IMR-90 (cell line): ENCODE measurements at regions not wholly inside any gene's neighbourhood (a gene's known extent, or its start where the extent isn't known, plus 50 kb on each side); places are given as distances from the start of the nearest gene placed in this dataset.

Experiments
- ATAC-seq: fragments of 200-7000 bp; cut with Tn5 transposase; 2 replicates; pipeline ENCODE4 v1.9.1; 2020; ENCODE audit warnings: low read depth, mild to moderate bottlenecking, moderate library complexity
- BruUV-seq: library from RNA; stranded (reverse); fragments of 400-500 nt; replicated peaks from 2 replicates; lab custom pipeline; 2021; lab: Mats Ljungman, UMichigan
- CTCF ChIA-PET: fragments of 300-600 bp; formaldehyde crosslinking; extraction: SDS; loops from one replicate; lab custom pipeline; 2021; ENCODE audit warnings: antibody characterized with exemption; lab: Yijun Ruan, JAX
- POLR2A ChIA-PET: fragments of 300-600 bp; sonication (Branson Sonifier 250); formaldehyde crosslinking; loops from one replicate; lab custom pipeline; 2022; ENCODE audit warnings: antibody characterized with exemption; ENCODE audit not compliant: unreplicated experiment; lab: Charles Lee
- DNase-seq: peaks from one replicate; pipeline ENCODE4 v3.0.0; 2013
- H2AFZ ChIP-seq: replicated peaks from 2 replicates; pipeline ENCODE3; 2013; ENCODE audit warnings: low read length, mild to moderate bottlenecking; ENCODE audit not compliant: poor library complexity
- H2AK5ac ChIP-seq: 2 replicates; pipeline ENCODE4 v1.6.1; 2013; ENCODE audit warnings: low read depth, low read length, inconsistent platforms
- H2AK9ac ChIP-seq: replicated peaks from 2 replicates; pipeline ENCODE3; 2013; ENCODE audit warnings: mild to moderate bottlenecking, low read depth, low read length, moderate library complexity; ENCODE audit not compliant: poor library complexity
- H2BK120ac ChIP-seq: 2 replicates; pipeline ENCODE4 v1.6.1; 2013; ENCODE audit warnings: low read depth, low read length, inconsistent platforms
- H2BK15ac ChIP-seq: 3 replicates; pipeline ENCODE4 v1.6.1; 2013; ENCODE audit warnings: low read depth, low read length, inconsistent platforms
- H2BK20ac ChIP-seq: 2 replicates; pipeline ENCODE4 v1.6.1; 2013; ENCODE audit warnings: low read depth, mild to moderate bottlenecking, inconsistent platforms, low read length, moderate library complexity
- H2BK5ac ChIP-seq: 2 replicates; pipeline ENCODE4 v1.6.1; 2013; ENCODE audit warnings: mild to moderate bottlenecking, low read depth, low read length, inconsistent platforms; ENCODE audit not compliant: poor library complexity, severe bottlenecking
- H3K14ac ChIP-seq: replicated peaks from 2 replicates; pipeline ENCODE4 v1.6.1; 2013; ENCODE audit warnings: low read depth, low read length, inconsistent platforms
- H3K18ac ChIP-seq: 2 replicates; pipeline ENCODE4 v1.6.1; 2013; ENCODE audit warnings: low read depth, low read length, control low read depth
- H3K23ac ChIP-seq: 2 replicates; pipeline ENCODE4 v1.6.1; 2013; ENCODE audit warnings: low read depth, low read length, inconsistent platforms
- H3K27ac ChIP-seq: 2 replicates; pipeline ENCODE4 v1.5.1; 2013; ENCODE audit warnings: mild to moderate bottlenecking, control low read depth, low read length; ENCODE audit not compliant: insufficient read depth
- H3K27me3 ChIP-seq: 2 replicates; pipeline ENCODE4 v1.6.1; 2013; ENCODE audit warnings: low read length; ENCODE audit not compliant: control insufficient read depth, insufficient read depth
- H3K36me3 ChIP-seq: 2 replicates; pipeline ENCODE4 v1.6.1; 2013; ENCODE audit warnings: low read length, mixed read lengths; ENCODE audit not compliant: control insufficient read depth, insufficient read depth
- H3K4ac ChIP-seq: 2 replicates; pipeline ENCODE4 v1.6.1; 2013; ENCODE audit warnings: low read depth, low read length, inconsistent platforms
- H3K4me1 ChIP-seq: 2 replicates; pipeline ENCODE4 v1.6.1; 2013; ENCODE audit warnings: low read length, mixed read lengths; ENCODE audit not compliant: control insufficient read depth, insufficient read depth
- H3K4me2 ChIP-seq: 2 replicates; pipeline ENCODE4 v1.6.1; 2013; ENCODE audit warnings: low read depth, mild to moderate bottlenecking, control low read depth, low read length, moderate library complexity
- H3K4me3 ChIP-seq: 2 replicates; pipeline ENCODE4 v1.5.1; 2013; ENCODE audit warnings: low read depth, mild to moderate bottlenecking, control low read depth, low read length, moderate library complexity; ENCODE audit not compliant: insufficient read depth
- H3K56ac ChIP-seq: 2 replicates; pipeline ENCODE4 v1.6.1; 2013; ENCODE audit warnings: low read length, inconsistent platforms; ENCODE audit not compliant: insufficient read depth; ENCODE audit errors: extremely low read depth
- H3K79me1 ChIP-seq, 2 experiments: 2 replicates each; pipeline ENCODE4 v1.6.1; 2013; ENCODE audit warnings: low read length in 2 of 2, inconsistent platforms in 1 of 2, low read depth in 1 of 2
- H3K9ac ChIP-seq: 2 replicates; pipeline ENCODE4 v1.6.1; 2013; ENCODE audit warnings: low read depth, low read length, control low read depth
- H3K9me1 ChIP-seq: 2 replicates; pipeline ENCODE4 v1.6.1; 2013; ENCODE audit warnings: low read length, inconsistent platforms; ENCODE audit not compliant: insufficient read depth
- H3K9me3 ChIP-seq: 2 replicates; pipeline ENCODE4 v1.6.1; 2013; ENCODE audit warnings: low read length; ENCODE audit not compliant: control insufficient read depth, insufficient read depth
- H4K20me1 ChIP-seq: 2 replicates; pipeline ENCODE4 v1.6.1; 2013; ENCODE audit warnings: low read length, inconsistent platforms; ENCODE audit not compliant: insufficient read depth
- H4K5ac ChIP-seq: 2 replicates; pipeline ENCODE4 v1.6.1; 2013; ENCODE audit warnings: mild to moderate bottlenecking, low read depth, low read length, control low read depth
- H4K8ac ChIP-seq, 2 experiments: 2 replicates each; pipeline ENCODE4 v1.6.1; 2013; ENCODE audit warnings: low read depth in 2 of 2, low read length in 2 of 2, control low read depth in 1 of 2, inconsistent platforms in 1 of 2
- H4K91ac ChIP-seq: 2 replicates; pipeline ENCODE4 v1.6.1; 2013; ENCODE audit warnings: low read depth, low read length, inconsistent platforms; ENCODE audit not compliant: insufficient read depth
- BHLHE40 ChIP-seq: fragments of 150-350 bp; IDR thresholded peaks from 2 replicates; pipeline ENCODE4 v1.6.1; 2016; ENCODE audit warnings: mild to moderate bottlenecking, low read depth, low read length
- CEBPB ChIP-seq: IDR thresholded peaks from 2 replicates; pipeline ENCODE4 v1.6.1; 2012; ENCODE audit warnings: low read depth, low read length, improper control_type of control experiment
- CHD1 ChIP-seq: IDR thresholded peaks from 2 replicates; pipeline ENCODE4 v1.6.1; 2012; ENCODE audit warnings: low read depth, low read length, improper control_type of control experiment
- FOS ChIP-seq: fragments of 150-350 bp; IDR thresholded peaks from 2 replicates; pipeline ENCODE4 v1.6.1; 2016; ENCODE audit warnings: low read depth, low read length
- MAFK ChIP-seq: IDR thresholded peaks from 2 replicates; pipeline ENCODE4 v1.6.1; 2012; ENCODE audit warnings: low read depth, low read length, improper control_type of control experiment
- MAZ ChIP-seq: IDR thresholded peaks from 2 replicates; pipeline ENCODE4 v1.6.1; 2012; ENCODE audit warnings: low read depth, mild to moderate bottlenecking, low read length, improper control_type of control experiment, moderate library complexity, borderline replicate concordance
- MXI1 ChIP-seq: IDR thresholded peaks from 2 replicates; pipeline ENCODE4 v1.6.1; 2012; ENCODE audit warnings: low read depth, mild to moderate bottlenecking, low read length, moderate library complexity, borderline replicate concordance
- NFE2L2 ChIP-seq: fragments of 150-350 bp; IDR thresholded peaks from 2 replicates; pipeline ENCODE4 v1.6.1; 2016; ENCODE audit warnings: low read depth, mild to moderate bottlenecking, low read length
- POLR2A ChIP-seq: IDR thresholded peaks from 2 replicates; pipeline ENCODE4 v1.6.1; 2012; ENCODE audit warnings: mild to moderate bottlenecking, low read depth, low read length
- RAD21 ChIP-seq: IDR thresholded peaks from 2 replicates; pipeline ENCODE4 v1.6.1; 2012; ENCODE audit warnings: low read length, improper control_type of control experiment
- RCOR1 ChIP-seq: IDR thresholded peaks from 2 replicates; pipeline ENCODE4 v1.6.1; 2012; ENCODE audit warnings: mild to moderate bottlenecking, low read length, improper control_type of control experiment; ENCODE audit not compliant: insufficient replicate concordance
- RFX5 ChIP-seq: IDR thresholded peaks from 2 replicates; pipeline ENCODE4 v1.8.0; 2012; ENCODE audit warnings: low read depth, mild to moderate bottlenecking, low read length, moderate library complexity
- SMC3 ChIP-seq: fragments of 150-350 bp; IDR thresholded peaks from 2 replicates; pipeline ENCODE4 v1.6.1; 2016; ENCODE audit warnings: low read depth, mild to moderate bottlenecking, antibody characterized with exemption, low read length, moderate library complexity
- dilution Hi-C: fragments of 300-500 bp; cut with HindIII; formaldehyde crosslinking; loops from one replicate; pipeline ENCODE4 v1.14.3; 2018; ENCODE audit warnings: low sequenced_read_pairs; ENCODE audit not compliant: unreplicated experiment
- in situ Hi-C: fragments of 300-500 bp; cut with MboI; formaldehyde crosslinking; loops from 3 replicates; pipeline ENCODE4 v1.14.3; 2019; ENCODE audit warnings: low sequenced_read_pairs, inconsistent platforms, mixed read lengths
- intact Hi-C: fragments of 100-400 bp; cut with micrococcal nuclease; formaldehyde crosslinking; loops from 2 replicates; pipeline ENCODE4 v1.10.0; 2022
- TF ChIP-seq, protein P1 (sequence below): fragments of 150-350 bp; IDR thresholded peaks from 2 replicates; pipeline ENCODE4 v1.6.1; 2016; ENCODE audit warnings: low read depth, mild to moderate bottlenecking, low read length, moderate library complexity, borderline replicate concordance
- TF ChIP-seq, protein P2 (sequence below): conservative IDR thresholded peaks from 2 replicates; pipeline ENCODE4 v1.5.1; 2012; ENCODE audit warnings: mild to moderate bottlenecking, low read depth, low read length, improper control_type of control experiment
- TF ChIP-seq, protein P3 (sequence below): fragments of 150-350 bp; IDR thresholded peaks from 2 replicates; pipeline ENCODE4 v1.6.1; 2017; ENCODE audit warnings: mild to moderate bottlenecking, antibody characterized with exemption, low read length, low read depth

DNA sequence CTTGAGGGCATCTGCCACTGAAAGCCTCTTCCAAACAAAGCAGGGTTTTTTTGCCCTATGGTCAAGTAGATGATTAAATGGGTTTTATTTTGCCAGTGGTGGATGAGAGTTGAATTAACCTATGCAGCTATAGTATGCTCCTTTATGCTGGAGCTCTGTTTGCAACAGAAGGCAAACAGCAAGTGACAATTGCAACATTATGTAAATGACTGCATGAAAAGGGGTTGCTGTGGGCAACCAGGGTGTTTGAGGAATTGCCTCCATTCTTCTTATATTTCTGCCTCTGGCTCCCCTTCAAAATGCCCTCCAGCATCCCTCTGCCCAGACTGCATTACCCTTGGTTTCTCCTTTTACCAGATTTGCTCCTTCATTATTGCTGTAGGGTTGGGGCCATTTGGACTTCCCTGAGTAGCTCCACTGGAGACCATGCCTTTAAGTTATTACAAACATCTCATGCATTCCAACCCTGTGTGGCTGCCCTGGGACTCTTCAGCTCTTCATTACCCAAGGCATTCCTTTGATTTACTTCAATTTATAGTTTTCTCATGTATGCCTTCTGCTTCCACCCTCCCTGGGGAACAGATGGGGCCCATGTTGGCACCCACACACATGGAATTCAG is 398.4 kb downstream of the PRDM2 start:
- Histone ChIP-seq H3K23ac (no peak overlapping the region), H3K14ac (no peak overlapping the region), H3K18ac (no peak overlapping the region), H4K20me1 (no peaks in the 10 kb centered on the region), H3K27ac (no peak overlapping the region), H3K4me1 (no peaks in the 10 kb centered on the region), H3K4me2 (no peak overlapping the region), H2AK9ac (no peak overlapping the region), H4K5ac (no peak overlapping the region), H3K79me1 (no peaks in the 10 kb centered on the region), H2BK5ac (no peak overlapping the region), H2AK5ac (no peak overlapping the region), H3K27me3 (no peaks in the 10 kb centered on the region), H3K56ac (no peak overlapping the region), H3K36me3 (no peaks in the 10 kb centered on the region), H2BK120ac (no peak overlapping the region), H3K4me3 (no peak overlapping the region), H2BK15ac (no peak overlapping the region), H4K8ac (no peak overlapping the region), H3K9ac (no peak overlapping the region), H3K9me1 (no peaks in the 10 kb centered on the region), H2BK20ac (no peak overlapping the region), H3K4ac (no peak overlapping the region), H3K9me3 (peaks cover 7% of the 10 kb centered on the region; the same call in 1 of the 2 replicates), H2AFZ (no peak overlapping the region), H4K91ac (no peak overlapping the region)
- dilution Hi-C loops (no loop called here), in situ Hi-C loops (no loop called here), intact Hi-C loops (loop anchor here (5.0 kb wide), 1 partner anchor 1204 kb away; no protein-coding TSS in a partner anchor)
- ATAC-seq (no peak), DNase-seq (no peak)
- TF ChIP-seq, protein P1, sequence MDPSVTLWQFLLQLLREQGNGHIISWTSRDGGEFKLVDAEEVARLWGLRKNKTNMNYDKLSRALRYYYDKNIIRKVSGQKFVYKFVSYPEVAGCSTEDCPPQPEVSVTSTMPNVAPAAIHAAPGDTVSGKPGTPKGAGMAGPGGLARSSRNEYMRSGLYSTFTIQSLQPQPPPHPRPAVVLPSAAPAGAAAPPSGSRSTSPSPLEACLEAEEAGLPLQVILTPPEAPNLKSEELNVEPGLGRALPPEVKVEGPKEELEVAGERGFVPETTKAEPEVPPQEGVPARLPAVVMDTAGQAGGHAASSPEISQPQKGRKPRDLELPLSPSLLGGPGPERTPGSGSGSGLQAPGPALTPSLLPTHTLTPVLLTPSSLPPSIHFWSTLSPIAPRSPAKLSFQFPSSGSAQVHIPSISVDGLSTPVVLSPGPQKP, result no peak
- TF ChIP-seq MAZ (no peak), BHLHE40 (no peak), RAD21 (no peak), NFE2L2 (no peak), MAFK (no peak), MXI1 (no peak), SMC3 (no peak), POLR2A (no peak), FOS (no peak), RFX5 (no peak), CEBPB (no peak), CHD1 (no peak), RCOR1 (no peak)
- TF ChIP-seq, protein P2, sequence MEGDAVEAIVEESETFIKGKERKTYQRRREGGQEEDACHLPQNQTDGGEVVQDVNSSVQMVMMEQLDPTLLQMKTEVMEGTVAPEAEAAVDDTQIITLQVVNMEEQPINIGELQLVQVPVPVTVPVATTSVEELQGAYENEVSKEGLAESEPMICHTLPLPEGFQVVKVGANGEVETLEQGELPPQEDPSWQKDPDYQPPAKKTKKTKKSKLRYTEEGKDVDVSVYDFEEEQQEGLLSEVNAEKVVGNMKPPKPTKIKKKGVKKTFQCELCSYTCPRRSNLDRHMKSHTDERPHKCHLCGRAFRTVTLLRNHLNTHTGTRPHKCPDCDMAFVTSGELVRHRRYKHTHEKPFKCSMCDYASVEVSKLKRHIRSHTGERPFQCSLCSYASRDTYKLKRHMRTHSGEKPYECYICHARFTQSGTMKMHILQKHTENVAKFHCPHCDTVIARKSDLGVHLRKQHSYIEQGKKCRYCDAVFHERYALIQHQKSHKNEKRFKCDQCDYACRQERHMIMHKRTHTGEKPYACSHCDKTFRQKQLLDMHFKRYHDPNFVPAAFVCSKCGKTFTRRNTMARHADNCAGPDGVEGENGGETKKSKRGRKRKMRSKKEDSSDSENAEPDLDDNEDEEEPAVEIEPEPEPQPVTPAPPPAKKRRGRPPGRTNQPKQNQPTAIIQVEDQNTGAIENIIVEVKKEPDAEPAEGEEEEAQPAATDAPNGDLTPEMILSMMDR, result no peak
- TF ChIP-seq, protein P3, sequence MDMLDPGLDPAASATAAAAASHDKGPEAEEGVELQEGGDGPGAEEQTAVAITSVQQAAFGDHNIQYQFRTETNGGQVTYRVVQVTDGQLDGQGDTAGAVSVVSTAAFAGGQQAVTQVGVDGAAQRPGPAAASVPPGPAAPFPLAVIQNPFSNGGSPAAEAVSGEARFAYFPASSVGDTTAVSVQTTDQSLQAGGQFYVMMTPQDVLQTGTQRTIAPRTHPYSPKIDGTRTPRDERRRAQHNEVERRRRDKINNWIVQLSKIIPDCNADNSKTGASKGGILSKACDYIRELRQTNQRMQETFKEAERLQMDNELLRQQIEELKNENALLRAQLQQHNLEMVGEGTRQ, result no peak
- ChIA-PET POLR2A (no interaction called here), CTCF (no interaction called here)
- BruUV-seq, result no TSS peak
